ENCODE measurements at regions not wholly inside any gene's neighbourhood (a gene's known extent, or its start where the extent isn't known, plus 50 kb on each side); places are given as distances from the start of the nearest gene placed in this dataset.

DNA sequence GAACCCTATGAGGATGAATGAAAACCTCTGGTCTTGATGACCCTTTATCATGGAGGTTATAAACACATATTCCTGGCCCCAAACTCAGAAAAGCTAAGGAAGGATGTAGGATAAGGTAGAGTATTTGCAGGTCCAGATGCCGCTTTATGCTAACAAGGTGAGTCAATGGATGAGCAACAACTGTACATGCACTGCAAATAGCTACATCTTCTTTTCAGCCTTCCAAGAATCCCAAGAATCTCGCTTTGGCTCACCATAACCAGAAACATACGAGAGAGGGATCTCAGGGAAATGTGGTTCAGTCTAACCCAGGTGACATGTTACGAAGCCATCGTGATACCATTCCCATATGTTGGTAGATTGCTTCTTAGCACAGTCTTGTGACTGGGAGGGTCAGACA lies 152.3 kb upstream of the ANKH start:
- no peak for TF ChIP-seq YY1 (IDR thresholded peaks at IDR 0.05; ENCODE audit: low read depth)
- TF ChIP-seq, protein P1, sequence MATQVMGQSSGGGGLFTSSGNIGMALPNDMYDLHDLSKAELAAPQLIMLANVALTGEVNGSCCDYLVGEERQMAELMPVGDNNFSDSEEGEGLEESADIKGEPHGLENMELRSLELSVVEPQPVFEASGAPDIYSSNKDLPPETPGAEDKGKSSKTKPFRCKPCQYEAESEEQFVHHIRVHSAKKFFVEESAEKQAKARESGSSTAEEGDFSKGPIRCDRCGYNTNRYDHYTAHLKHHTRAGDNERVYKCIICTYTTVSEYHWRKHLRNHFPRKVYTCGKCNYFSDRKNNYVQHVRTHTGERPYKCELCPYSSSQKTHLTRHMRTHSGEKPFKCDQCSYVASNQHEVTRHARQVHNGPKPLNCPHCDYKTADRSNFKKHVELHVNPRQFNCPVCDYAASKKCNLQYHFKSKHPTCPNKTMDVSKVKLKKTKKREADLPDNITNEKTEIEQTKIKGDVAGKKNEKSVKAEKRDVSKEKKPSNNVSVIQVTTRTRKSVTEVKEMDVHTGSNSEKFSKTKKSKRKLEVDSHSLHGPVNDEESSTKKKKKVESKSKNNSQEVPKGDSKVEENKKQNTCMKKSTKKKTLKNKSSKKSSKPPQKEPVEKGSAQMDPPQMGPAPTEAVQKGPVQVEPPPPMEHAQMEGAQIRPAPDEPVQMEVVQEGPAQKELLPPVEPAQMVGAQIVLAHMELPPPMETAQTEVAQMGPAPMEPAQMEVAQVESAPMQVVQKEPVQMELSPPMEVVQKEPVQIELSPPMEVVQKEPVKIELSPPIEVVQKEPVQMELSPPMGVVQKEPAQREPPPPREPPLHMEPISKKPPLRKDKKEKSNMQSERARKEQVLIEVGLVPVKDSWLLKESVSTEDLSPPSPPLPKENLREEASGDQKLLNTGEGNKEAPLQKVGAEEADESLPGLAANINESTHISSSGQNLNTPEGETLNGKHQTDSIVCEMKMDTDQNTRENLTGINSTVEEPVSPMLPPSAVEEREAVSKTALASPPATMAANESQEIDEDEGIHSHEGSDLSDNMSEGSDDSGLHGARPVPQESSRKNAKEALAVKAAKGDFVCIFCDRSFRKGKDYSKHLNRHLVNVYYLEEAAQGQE (IDR thresholded peaks at IDR 0.05; ENCODE audit: low read depth) = no peak
- no peak for TF ChIP-seq CREB1 (IDR thresholded peaks at IDR 0.05; ENCODE audit: low read depth)
- no peak for TF ChIP-seq EP300 (IDR thresholded peaks at IDR 0.05; ENCODE audit: borderline replicate concordance)
- TF ChIP-seq CEBPB (IDR thresholded peaks at IDR 0.05) = no peak
- no peak for TF ChIP-seq TAF1 (IDR thresholded peaks at IDR 0.05; ENCODE audit: low read depth)
- no peak for TF ChIP-seq ZBTB7A (IDR thresholded peaks at IDR 0.05; ENCODE audit: low read depth)
- no peak for TF ChIP-seq EGR1 (IDR thresholded peaks at IDR 0.05)
- TF ChIP-seq RAD21 (IDR thresholded peaks at IDR 0.05; ENCODE audit: low read depth) = no peak
- TF ChIP-seq, protein P2, sequence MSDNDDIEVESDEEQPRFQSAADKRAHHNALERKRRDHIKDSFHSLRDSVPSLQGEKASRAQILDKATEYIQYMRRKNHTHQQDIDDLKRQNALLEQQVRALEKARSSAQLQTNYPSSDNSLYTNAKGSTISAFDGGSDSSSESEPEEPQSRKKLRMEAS (IDR thresholded peaks at IDR 0.05) = no peak
- TF ChIP-seq TEAD4 (IDR thresholded peaks at IDR 0.05) = no peak

All from Ishikawa (cell line).